Activated CD4-positive, alpha-beta T cell treated with anti-CD3 and anti-CD28 coated beads, Interleukin-2, amount 50 U/mL, for 1 hour (primary cell): ENCODE measurements at regions not wholly inside any gene's neighbourhood (a gene's known extent, or its start where the extent isn't known, plus 50 kb on each side); places are given as distances from the start of the nearest gene placed in this dataset.

Experiments used
- DNase-seq: peaks from one replicate; pipeline ENCODE4 v3.0.0-alpha.2; 2020

GRCh38 chr9:103658156-103658555 is 436.0 kb upstream of the SMC2 start:
- DNase-seq: no peak

- no peak for DNase-seq
Measured at GRCh38 chr9:103660830-103661229, 433.3 kb upstream of the SMC2 start.

GRCh38 chr9:103661663-103662062 is 432.4 kb upstream of the SMC2 start:
- DNase-seq: no peak

- no peak for DNase-seq
Measured at GRCh38 chr9:103669296-103669695, 424.8 kb upstream of the SMC2 start.

- DNase-seq: no peak
Measured at GRCh38 chr9:103674271-103674670, 419.8 kb upstream of the SMC2 start.

- no peak for DNase-seq
Measured at GRCh38 chr9:103680581-103680980, 413.5 kb upstream of the SMC2 start.

GRCh38 chr9:103681435-103681834 is 412.7 kb upstream of the SMC2 start:
- no peak for DNase-seq

- DNase-seq: no peak
Measured at GRCh38 chr9:103700195-103700962, 393.7 kb upstream of the SMC2 start.

GRCh38 chr9:103702572-103702971 is 391.5 kb upstream of the SMC2 start:
- no peak for DNase-seq

GRCh38 chr9:103707181-103707580 is 386.9 kb upstream of the SMC2 start:
- DNase-seq: no peak

- no peak for DNase-seq
Measured at GRCh38 chr9:103709366-103709765, 384.7 kb upstream of the SMC2 start.

- no peak for DNase-seq
Measured at GRCh38 chr9:103713631-103714030, 380.5 kb upstream of the SMC2 start.

GRCh38 chr9:103714992-103715391 is 379.1 kb upstream of the SMC2 start:
- DNase-seq: no peak

GRCh38 chr9:103721056-103721455 is 373.1 kb upstream of the SMC2 start:
- DNase-seq: no peak

- DNase-seq: no peak
Measured at GRCh38 chr9:103730866-103731265, 363.2 kb upstream of the SMC2 start.

GRCh38 chr9:103731541-103731940 is 362.6 kb upstream of the SMC2 start:
- no peak for DNase-seq

- no peak for DNase-seq
Measured at GRCh38 chr9:103734471-103734870, 359.6 kb upstream of the SMC2 start.

- no peak for DNase-seq
Measured at GRCh38 chr9:103755441-103755840, 338.7 kb upstream of the SMC2 start.

- DNase-seq: no peak
Measured at GRCh38 chr9:103755986-103756385, 338.1 kb upstream of the SMC2 start.

GRCh38 chr9:103757062-103757461 is 337.0 kb upstream of the SMC2 start:
- no peak for DNase-seq

- DNase-seq: no peak
Measured at GRCh38 chr9:103761466-103761865, 332.6 kb upstream of the SMC2 start.

GRCh38 chr9:103789686-103790085 is 304.4 kb upstream of the SMC2 start:
- no peak for DNase-seq

- DNase-seq: no peak
Measured at GRCh38 chr9:103798620-103799019, 295.5 kb upstream of the SMC2 start.

GRCh38 chr9:103799959-103800358 is 294.1 kb upstream of the SMC2 start:
- DNase-seq: no peak

- DNase-seq: no peak
Measured at GRCh38 chr9:103802068-103802467, 292.0 kb upstream of the SMC2 start.
